SK-N-SH (cell line): ENCODE measurements at regions not wholly inside any gene's neighbourhood (a gene's known extent, or its start where the extent isn't known, plus 50 kb on each side); places are given as distances from the start of the nearest gene placed in this dataset.

Experiments
- CTCF ChIA-PET: fragments of 300-600, 350-600 bp; formaldehyde crosslinking; extraction: SDS; loops from one replicate; lab custom pipeline; 2021; lab: Yijun Ruan, JAX
- POLR2A ChIA-PET: fragments of 350-600 bp; sonication (Branson Sonifier 250); formaldehyde crosslinking; extraction: SDS; loops from one replicate; lab custom pipeline; 2020; ENCODE audit warnings: antibody characterized with exemption, inconsistent platforms; lab: Yijun Ruan, JAX
- DNase-seq: peaks from one replicate; pipeline ENCODE4 v3.0.0; 2012
- H2AFZ ChIP-seq: fragments of 200-600 bp; sonication (generic); 2 replicates; pipeline ENCODE4 v1.8.1; 2016; ENCODE audit warnings: antibody characterized with exemption, mild to moderate bottlenecking, low read depth
- H3F3A ChIP-seq: fragments of 200-600 bp; sonication (generic); replicated peaks from 2 replicates; pipeline ENCODE3; 2016; ENCODE audit warnings: antibody characterized with exemption, mild to moderate bottlenecking; ENCODE audit not compliant: insufficient read depth
- H3K27ac ChIP-seq, 2 experiments: fragments of 200-500 bp in 1 of 2; fragments of 200-600 bp in 1 of 2; sonication (Bioruptor generic) in 1 of 2; sonication (generic), shearing (Covaris generic) in 1 of 2; 2 replicates each; pipeline versions ENCODE4 v1.5.1 to v1.6.1; 2014 to 2016; ENCODE audit warnings: low read depth in 2 of 2, inconsistent platforms in 1 of 2, low read length in 1 of 2, mild to moderate bottlenecking in 1 of 2, mixed read lengths in 1 of 2
- H3K27me3 ChIP-seq: fragments of 200-600 bp; sonication (generic), shearing (Covaris generic); 2 replicates; pipeline ENCODE4 v1.6.1; 2016; ENCODE audit warnings: mixed run types; ENCODE audit not compliant: insufficient read depth
- H3K36me3 ChIP-seq, 2 experiments: fragments of 200-500 bp in 1 of 2; fragments of 200-600 bp in 1 of 2; sonication (Bioruptor generic) in 1 of 2; sonication (generic) in 1 of 2; replicated peaks in 1 of 2; 2 replicates each; pipeline versions ENCODE3 to v1.5.1; 2014 to 2016; ENCODE audit warnings: low read length in 1 of 2, mild to moderate bottlenecking in 1 of 2; ENCODE audit not compliant: insufficient read depth in 2 of 2, control insufficient read depth in 1 of 2
- H3K4me1 ChIP-seq, 2 experiments: fragments of 200-500 bp in 1 of 2; fragments of 200-600 bp in 1 of 2; sonication (Bioruptor generic) in 1 of 2; sonication (generic), shearing (Covaris generic) in 1 of 2; 2 replicates each; pipeline versions ENCODE4 v1.5.1 to v1.6.1; 2014 to 2016; ENCODE audit warnings: low read depth in 1 of 2, low read length in 1 of 2, mixed run types in 1 of 2; ENCODE audit not compliant: insufficient read depth in 2 of 2, control insufficient read depth in 1 of 2
- H3K4me2 ChIP-seq: fragments of 200-600 bp; sonication (generic), shearing (Covaris generic); 2 replicates; pipeline ENCODE4 v1.6.1; 2017; ENCODE audit warnings: mixed run types
- H3K4me3 ChIP-seq, 2 experiments: fragments of 200-500 bp in 1 of 2; fragments of 200-600 bp in 1 of 2; sonication (Bioruptor generic) in 1 of 2; sonication (generic), shearing (Covaris generic) in 1 of 2; 2 replicates each; pipeline versions ENCODE4 v1.5.1 to v1.8.1; 2014 to 2016; ENCODE audit warnings: low read depth in 2 of 2, inconsistent platforms in 1 of 2, low read length in 1 of 2, mild to moderate bottlenecking in 1 of 2, mixed read lengths in 1 of 2, moderate library complexity in 1 of 2
- H3K79me2 ChIP-seq: fragments of 200-600 bp; sonication (generic); 2 replicates; pipeline ENCODE4 v1.8.1; 2017; ENCODE audit warnings: mild to moderate bottlenecking; ENCODE audit not compliant: insufficient read depth
- H3K9ac ChIP-seq: fragments of 200-600 bp; sonication (generic); 2 replicates; pipeline ENCODE4 v1.6.1; 2017; ENCODE audit warnings: mixed run types
- H3K9me2 ChIP-seq: fragments of 200-600 bp; sonication (generic); 2 replicates; pipeline ENCODE4 v1.6.1; 2017; ENCODE audit warnings: mixed run types
- H3K9me3 ChIP-seq: fragments of 200-600 bp; sonication (generic); 2 replicates; pipeline ENCODE4 v1.6.1; 2017; ENCODE audit warnings: mixed run types, mild to moderate bottlenecking, moderate library complexity
- H4K20me1 ChIP-seq: fragments of 200-600 bp; sonication (generic); 2 replicates; pipeline ENCODE4 v1.6.1; 2017; ENCODE audit warnings: mild to moderate bottlenecking, mixed run types; ENCODE audit not compliant: insufficient read depth
- ELF1 ChIP-seq: IDR thresholded peaks from 2 replicates; pipeline ENCODE4 v1.4.0; 2012
- EP300 ChIP-seq, 2 experiments: IDR thresholded peaks; 2 replicates each; pipeline versions ENCODE4 v1.4.0 to v1.6.1; 2012; ENCODE audit warnings: borderline replicate concordance in 1 of 2, low read depth in 1 of 2, low read length in 1 of 2
- FOSL2 ChIP-seq: IDR thresholded peaks from 2 replicates; pipeline ENCODE4 v1.4.0; 2012; ENCODE audit warnings: low read depth, mild to moderate bottlenecking, moderate library complexity, borderline replicate concordance
- GATA2 ChIP-seq: sonication (generic); formaldehyde crosslinking; IDR thresholded peaks from 2 replicates; pipeline ENCODE4 v1.5.0; 2020; ENCODE audit warnings: mild to moderate bottlenecking, missing genetic modification reagents
- JUND ChIP-seq: IDR thresholded peaks from 2 replicates; pipeline ENCODE4 v1.4.0; 2012
- NFIC ChIP-seq: IDR thresholded peaks from 2 replicates; pipeline ENCODE4 v1.4.0; 2012; ENCODE audit warnings: borderline replicate concordance
- NRF1 ChIP-seq: IDR thresholded peaks from 2 replicates; pipeline ENCODE4 v1.6.1; 2012; ENCODE audit warnings: low read depth, mild to moderate bottlenecking, low read length
- SIN3A ChIP-seq: IDR thresholded peaks from 2 replicates; pipeline ENCODE4 v1.6.1; 2012; ENCODE audit warnings: low read depth, mild to moderate bottlenecking, low read length, moderate library complexity, borderline replicate concordance
- SMC3 ChIP-seq: IDR thresholded peaks from 2 replicates; pipeline ENCODE4 v1.6.1; 2012; ENCODE audit warnings: low read depth, low read length, improper control_type of control experiment
- TCF12 ChIP-seq: IDR thresholded peaks from 2 replicates; pipeline ENCODE4 v1.4.0; 2012
- USF2 ChIP-seq: fragments of 150-350 bp; IDR thresholded peaks from 2 replicates; pipeline ENCODE4 v1.6.1; 2017; ENCODE audit warnings: antibody characterized with exemption, low read length, low read depth, borderline replicate concordance
- TF ChIP-seq, protein P1 (sequence below): IDR thresholded peaks from 2 replicates; pipeline ENCODE4 v1.4.0; 2012; ENCODE audit warnings: low read depth, borderline replicate concordance
- TF ChIP-seq, protein P2 (sequence below): IDR thresholded peaks from 2 replicates; pipeline ENCODE4 v1.4.0; 2012; ENCODE audit warnings: low read depth, borderline replicate concordance
- TF ChIP-seq, protein P3 (sequence below): fragments of 200-600 bp; sonication (generic); IDR thresholded peaks from 2 replicates; pipeline ENCODE4 v1.6.1; 2017; ENCODE audit warnings: antibody characterized with exemption, mild to moderate bottlenecking, moderate library complexity
- TF ChIP-seq, protein P4 (sequence below): IDR thresholded peaks from 2 replicates; pipeline ENCODE4; 2012

DNA sequence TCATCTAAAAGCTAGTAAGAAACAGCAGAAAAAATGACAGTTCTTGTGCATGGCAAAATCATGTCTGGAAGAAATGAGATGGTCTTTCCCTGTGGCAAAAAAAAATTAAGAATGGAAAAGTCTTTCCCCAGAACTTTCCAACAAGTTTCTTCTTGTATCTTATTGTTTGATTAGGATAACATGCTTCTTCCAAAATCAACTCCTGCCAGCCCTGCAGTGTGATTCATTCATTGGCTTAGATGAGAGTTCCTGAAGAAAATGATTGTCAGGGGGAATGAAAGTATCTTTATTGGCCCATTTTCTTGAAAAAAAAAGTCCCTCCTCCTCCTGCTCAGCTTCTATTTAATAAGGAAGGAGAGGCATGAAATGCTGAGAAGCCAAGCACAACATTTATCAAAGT lies 407.7 kb downstream of the ARAP2 start (continued):
- TF ChIP-seq, protein P1, sequence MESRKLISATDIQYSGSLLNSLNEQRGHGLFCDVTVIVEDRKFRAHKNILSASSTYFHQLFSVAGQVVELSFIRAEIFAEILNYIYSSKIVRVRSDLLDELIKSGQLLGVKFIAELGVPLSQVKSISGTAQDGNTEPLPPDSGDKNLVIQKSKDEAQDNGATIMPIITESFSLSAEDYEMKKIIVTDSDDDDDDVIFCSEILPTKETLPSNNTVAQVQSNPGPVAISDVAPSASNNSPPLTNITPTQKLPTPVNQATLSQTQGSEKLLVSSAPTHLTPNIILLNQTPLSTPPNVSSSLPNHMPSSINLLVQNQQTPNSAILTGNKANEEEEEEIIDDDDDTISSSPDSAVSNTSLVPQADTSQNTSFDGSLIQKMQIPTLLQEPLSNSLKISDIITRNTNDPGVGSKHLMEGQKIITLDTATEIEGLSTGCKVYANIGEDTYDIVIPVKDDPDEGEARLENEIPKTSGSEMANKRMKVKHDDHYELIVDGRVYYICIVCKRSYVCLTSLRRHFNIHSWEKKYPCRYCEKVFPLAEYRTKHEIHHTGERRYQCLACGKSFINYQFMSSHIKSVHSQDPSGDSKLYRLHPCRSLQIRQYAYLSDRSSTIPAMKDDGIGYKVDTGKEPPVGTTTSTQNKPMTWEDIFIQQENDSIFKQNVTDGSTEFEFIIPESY, result no peak
- TF ChIP-seq SMC3, result no peak

GRCh38 chr4:35867057-35867456 lies 377.3 kb downstream of the ARAP2 start:
- no peak for DNase-seq
- Histone ChIP-seq H4K20me1 (no peaks in the 10 kb centered on the region), H3K27me3 (no peaks in the 10 kb centered on the region), H2AFZ (no peak overlapping the region), H3K27ac (no peak overlapping the region), H3K4me1 (no peaks in the 10 kb centered on the region), H3F3A (no peaks in the 10 kb centered on the region), H3K36me3 (no peaks in the 10 kb centered on the region), H3K4me2 (no peak overlapping the region), H3K79me2 (no peaks in the 10 kb centered on the region), H3K9me2 (no peaks in the 10 kb centered on the region), H3K9me3 (no peaks in the 10 kb centered on the region), H3K4me3 (no peak overlapping the region), H3K9ac (no peak overlapping the region)
- POLR2A ChIA-PET, result no interaction called here
- CTCF ChIA-PET, result no interaction called here
- TF ChIP-seq, protein P2, sequence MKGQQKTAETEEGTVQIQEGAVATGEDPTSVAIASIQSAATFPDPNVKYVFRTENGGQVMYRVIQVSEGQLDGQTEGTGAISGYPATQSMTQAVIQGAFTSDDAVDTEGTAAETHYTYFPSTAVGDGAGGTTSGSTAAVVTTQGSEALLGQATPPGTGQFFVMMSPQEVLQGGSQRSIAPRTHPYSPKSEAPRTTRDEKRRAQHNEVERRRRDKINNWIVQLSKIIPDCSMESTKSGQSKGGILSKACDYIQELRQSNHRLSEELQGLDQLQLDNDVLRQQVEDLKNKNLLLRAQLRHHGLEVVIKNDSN, result no peak
- TF ChIP-seq TCF12, result no peak
- no peak for TF ChIP-seq USF2
- no peak for TF ChIP-seq SIN3A
- no peak for TF ChIP-seq FOSL2
- no peak for TF ChIP-seq NRF1
- no peak for TF ChIP-seq EP300 (IDR thresholded peaks at IDR 0.05; ENCODE audit: borderline replicate concordance in 1 of 2, low read depth in 1 of 2, low read length in 1 of 2)
- no peak for TF ChIP-seq GATA2
- no peak for TF ChIP-seq NFIC
- TF ChIP-seq JUND, result no peak
- TF ChIP-seq, protein P3, sequence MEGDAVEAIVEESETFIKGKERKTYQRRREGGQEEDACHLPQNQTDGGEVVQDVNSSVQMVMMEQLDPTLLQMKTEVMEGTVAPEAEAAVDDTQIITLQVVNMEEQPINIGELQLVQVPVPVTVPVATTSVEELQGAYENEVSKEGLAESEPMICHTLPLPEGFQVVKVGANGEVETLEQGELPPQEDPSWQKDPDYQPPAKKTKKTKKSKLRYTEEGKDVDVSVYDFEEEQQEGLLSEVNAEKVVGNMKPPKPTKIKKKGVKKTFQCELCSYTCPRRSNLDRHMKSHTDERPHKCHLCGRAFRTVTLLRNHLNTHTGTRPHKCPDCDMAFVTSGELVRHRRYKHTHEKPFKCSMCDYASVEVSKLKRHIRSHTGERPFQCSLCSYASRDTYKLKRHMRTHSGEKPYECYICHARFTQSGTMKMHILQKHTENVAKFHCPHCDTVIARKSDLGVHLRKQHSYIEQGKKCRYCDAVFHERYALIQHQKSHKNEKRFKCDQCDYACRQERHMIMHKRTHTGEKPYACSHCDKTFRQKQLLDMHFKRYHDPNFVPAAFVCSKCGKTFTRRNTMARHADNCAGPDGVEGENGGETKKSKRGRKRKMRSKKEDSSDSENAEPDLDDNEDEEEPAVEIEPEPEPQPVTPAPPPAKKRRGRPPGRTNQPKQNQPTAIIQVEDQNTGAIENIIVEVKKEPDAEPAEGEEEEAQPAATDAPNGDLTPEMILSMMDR, result no peak
- TF ChIP-seq ELF1, result no peak
- TF ChIP-seq, protein P4, sequence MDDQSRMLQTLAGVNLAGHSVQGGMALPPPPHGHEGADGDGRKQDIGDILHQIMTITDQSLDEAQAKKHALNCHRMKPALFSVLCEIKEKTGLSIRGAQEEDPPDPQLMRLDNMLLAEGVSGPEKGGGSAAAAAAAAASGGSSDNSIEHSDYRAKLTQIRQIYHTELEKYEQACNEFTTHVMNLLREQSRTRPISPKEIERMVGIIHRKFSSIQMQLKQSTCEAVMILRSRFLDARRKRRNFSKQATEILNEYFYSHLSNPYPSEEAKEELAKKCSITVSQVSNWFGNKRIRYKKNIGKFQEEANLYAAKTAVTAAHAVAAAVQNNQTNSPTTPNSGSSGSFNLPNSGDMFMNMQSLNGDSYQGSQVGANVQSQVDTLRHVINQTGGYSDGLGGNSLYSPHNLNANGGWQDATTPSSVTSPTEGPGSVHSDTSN, result no peak
